ENCODE measurements at regions not wholly inside any gene's neighbourhood (a gene's known extent, or its start where the extent isn't known, plus 50 kb on each side); places are given as distances from the start of the nearest gene placed in this dataset.

DNA sequence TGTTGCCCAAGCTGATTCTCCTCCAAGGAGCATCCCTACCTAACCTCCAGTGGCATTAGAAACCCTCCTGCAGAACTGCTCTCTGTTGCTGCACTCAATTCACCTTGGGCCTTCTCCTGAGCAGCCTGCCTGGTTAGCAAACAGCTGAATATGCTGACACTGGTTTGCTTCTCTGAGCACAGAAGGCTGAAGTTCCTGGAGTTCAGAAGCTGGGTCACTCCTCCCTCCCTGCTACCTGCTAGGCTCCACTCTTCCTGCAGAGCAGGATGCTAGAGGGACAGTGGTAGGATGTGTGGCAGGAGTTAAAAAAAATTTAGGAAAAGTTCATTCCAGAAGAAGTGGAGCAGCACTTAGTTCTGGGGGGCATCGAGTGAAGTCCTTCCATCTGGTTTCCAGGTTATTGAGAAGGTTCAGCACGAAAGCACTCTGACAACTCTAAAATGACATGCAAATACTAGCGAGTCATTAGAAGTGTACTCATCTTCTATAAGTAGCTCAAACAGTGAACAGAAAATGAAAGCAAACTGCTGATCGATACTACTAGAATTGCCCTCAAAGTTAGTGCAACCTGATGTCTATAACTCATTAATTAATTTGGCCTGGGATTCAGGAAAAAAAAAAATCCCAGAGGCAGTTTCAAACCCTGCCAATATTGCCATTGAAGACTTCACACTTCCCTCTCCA lies 293.7 kb downstream of the POU4F1 start:
- Histone ChIP-seq H4K20me1 (ENCODE audit: insufficient read depth, low read length) (no peaks in the 10 kb centered on the region), H3K27me3 (ENCODE audit: insufficient read depth, low read length) (no peaks in the 10 kb centered on the region), H3K79me2 (ENCODE audit: insufficient read depth, low read length) (no peaks in the 10 kb centered on the region), H3F3A (ENCODE audit: insufficient read depth, low read length) (no peaks in the 10 kb centered on the region), H3K4me3 (ENCODE audit: low read depth, low read length, poor library complexity, severe bottlenecking) (no peak overlapping the region), H3K4me2 (ENCODE audit: low read length) (no peak overlapping the region), H3K9me3 (ENCODE audit: low read length) (no peaks in the 10 kb centered on the region), H2AFZ (ENCODE audit: low read length) (no peak overlapping the region), H3K9ac (ENCODE audit: low read length) (no peak overlapping the region), H3K9me2 (ENCODE audit: low read depth, low read length) (no peaks in the 10 kb centered on the region), H3K27ac (ENCODE audit: low read depth, low read length, poor library complexity, severe bottlenecking) (no peak overlapping the region), H3K36me3 (ENCODE audit: insufficient read depth, low read length) (no peaks in the 10 kb centered on the region), H3K4me1 (ENCODE audit: insufficient read depth, low read length, severe bottlenecking) (no peaks in the 10 kb centered on the region)
- TF ChIP-seq, protein P1, sequence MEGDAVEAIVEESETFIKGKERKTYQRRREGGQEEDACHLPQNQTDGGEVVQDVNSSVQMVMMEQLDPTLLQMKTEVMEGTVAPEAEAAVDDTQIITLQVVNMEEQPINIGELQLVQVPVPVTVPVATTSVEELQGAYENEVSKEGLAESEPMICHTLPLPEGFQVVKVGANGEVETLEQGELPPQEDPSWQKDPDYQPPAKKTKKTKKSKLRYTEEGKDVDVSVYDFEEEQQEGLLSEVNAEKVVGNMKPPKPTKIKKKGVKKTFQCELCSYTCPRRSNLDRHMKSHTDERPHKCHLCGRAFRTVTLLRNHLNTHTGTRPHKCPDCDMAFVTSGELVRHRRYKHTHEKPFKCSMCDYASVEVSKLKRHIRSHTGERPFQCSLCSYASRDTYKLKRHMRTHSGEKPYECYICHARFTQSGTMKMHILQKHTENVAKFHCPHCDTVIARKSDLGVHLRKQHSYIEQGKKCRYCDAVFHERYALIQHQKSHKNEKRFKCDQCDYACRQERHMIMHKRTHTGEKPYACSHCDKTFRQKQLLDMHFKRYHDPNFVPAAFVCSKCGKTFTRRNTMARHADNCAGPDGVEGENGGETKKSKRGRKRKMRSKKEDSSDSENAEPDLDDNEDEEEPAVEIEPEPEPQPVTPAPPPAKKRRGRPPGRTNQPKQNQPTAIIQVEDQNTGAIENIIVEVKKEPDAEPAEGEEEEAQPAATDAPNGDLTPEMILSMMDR (IDR thresholded peaks at IDR 0.05; ENCODE audit: low read length), result no peak
- no peak for TF ChIP-seq EZH2 (IDR thresholded peaks at IDR 0.05; ENCODE audit: borderline replicate concordance, low read length)

DNA sequence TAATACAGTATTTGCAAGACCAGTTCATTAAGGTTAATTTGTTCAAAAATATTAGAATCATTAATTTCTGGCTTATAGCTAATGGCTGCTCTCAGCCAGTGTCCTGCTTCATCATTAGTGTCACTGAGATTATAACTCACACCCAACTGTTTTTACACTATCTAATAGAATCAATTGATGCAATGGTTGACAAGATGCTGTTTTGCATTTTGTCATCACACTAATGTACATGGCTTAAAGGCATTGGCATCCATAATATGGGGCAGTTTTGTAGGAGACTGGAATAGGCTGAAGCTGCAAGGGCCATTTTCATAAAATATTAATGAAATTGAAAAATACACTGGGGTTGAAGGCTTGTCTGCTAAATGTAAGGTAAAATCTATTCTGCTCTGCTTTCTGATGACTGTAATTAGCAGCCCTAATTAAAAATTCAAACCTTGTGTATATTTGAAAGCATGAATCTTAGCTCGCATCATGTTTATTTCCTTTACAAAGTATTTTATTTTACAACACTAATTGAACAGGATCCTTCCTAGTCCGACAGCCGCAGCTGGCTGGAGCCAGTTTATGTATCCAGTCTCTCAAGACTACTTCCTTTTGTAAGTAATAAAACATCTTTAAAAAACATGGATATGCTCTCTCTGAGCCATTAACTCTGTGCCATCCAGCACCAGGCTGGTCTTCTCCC lies 296.7 kb downstream of the POU4F1 start:
- Histone ChIP-seq H3K9me2 (ENCODE audit: low read depth, low read length) (no peaks in the 10 kb centered on the region), H3K4me3 (ENCODE audit: low read depth, low read length, poor library complexity, severe bottlenecking) (no peak overlapping the region), H2AFZ (ENCODE audit: low read length) (no peak overlapping the region), H3K27ac (ENCODE audit: low read depth, low read length, poor library complexity, severe bottlenecking) (no peak overlapping the region), H3F3A (ENCODE audit: insufficient read depth, low read length) (no peaks in the 10 kb centered on the region), H3K79me2 (ENCODE audit: insufficient read depth, low read length) (no peaks in the 10 kb centered on the region), H3K9me3 (ENCODE audit: low read length) (no peaks in the 10 kb centered on the region), H3K27me3 (ENCODE audit: insufficient read depth, low read length) (no peaks in the 10 kb centered on the region), H3K4me2 (ENCODE audit: low read length) (no peak overlapping the region), H3K9ac (ENCODE audit: low read length) (no peak overlapping the region), H3K4me1 (ENCODE audit: insufficient read depth, low read length, severe bottlenecking) (no peaks in the 10 kb centered on the region), H4K20me1 (ENCODE audit: insufficient read depth, low read length) (no peaks in the 10 kb centered on the region), H3K36me3 (ENCODE audit: insufficient read depth, low read length) (no peaks in the 10 kb centered on the region)
- TF ChIP-seq EZH2 (IDR thresholded peaks at IDR 0.05; ENCODE audit: borderline replicate concordance, low read length), result no peak
- TF ChIP-seq, protein P1 (IDR thresholded peaks at IDR 0.05; ENCODE audit: low read length), result no peak

DNA sequence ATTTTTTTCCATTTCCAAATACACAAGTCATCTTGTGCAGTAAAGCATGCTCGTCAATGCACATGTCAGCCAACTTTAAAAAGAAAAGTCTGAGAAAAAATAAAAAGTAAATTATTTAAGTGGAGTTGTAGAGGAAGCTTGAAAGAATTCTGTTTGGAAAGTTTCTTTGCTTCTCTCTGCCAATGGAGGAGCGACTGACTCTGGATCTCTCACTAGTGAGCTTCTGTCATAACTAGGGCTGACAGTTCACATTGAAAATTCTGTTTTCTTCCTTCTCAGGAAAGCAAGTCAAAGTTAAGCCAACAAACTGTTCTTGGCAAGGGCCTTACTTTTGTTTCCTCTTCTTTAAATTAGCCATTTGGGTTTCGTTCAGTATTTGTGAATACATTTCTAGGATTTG lies 298.2 kb downstream of the POU4F1 start:
- Histone ChIP-seq H3K27me3 (ENCODE audit: insufficient read depth, low read length) (no peaks in the 10 kb centered on the region), H2AFZ (ENCODE audit: low read length) (no peak overlapping the region), H3K4me3 (ENCODE audit: low read depth, low read length, poor library complexity, severe bottlenecking) (no peak overlapping the region), H4K20me1 (ENCODE audit: insufficient read depth, low read length) (no peaks in the 10 kb centered on the region), H3K27ac (ENCODE audit: low read depth, low read length, poor library complexity, severe bottlenecking) (no peak overlapping the region), H3K36me3 (ENCODE audit: insufficient read depth, low read length) (no peaks in the 10 kb centered on the region), H3K9me3 (ENCODE audit: low read length) (no peaks in the 10 kb centered on the region), H3K9ac (ENCODE audit: low read length) (no peak overlapping the region), H3F3A (ENCODE audit: insufficient read depth, low read length) (no peaks in the 10 kb centered on the region), H3K4me2 (ENCODE audit: low read length) (no peak overlapping the region), H3K79me2 (ENCODE audit: insufficient read depth, low read length) (no peaks in the 10 kb centered on the region), H3K4me1 (ENCODE audit: insufficient read depth, low read length, severe bottlenecking) (no peaks in the 10 kb centered on the region), H3K9me2 (ENCODE audit: low read depth, low read length) (no peaks in the 10 kb centered on the region)
- no peak for TF ChIP-seq EZH2 (IDR thresholded peaks at IDR 0.05; ENCODE audit: borderline replicate concordance, low read length)
- TF ChIP-seq, protein P1 (IDR thresholded peaks at IDR 0.05; ENCODE audit: low read length), result no peak

Data from OCI-LY1 (cell line).